Mucosa of gallbladder (tissue), 1 donor: ENCODE measurements at regions not wholly inside any gene's neighbourhood (a gene's known extent, or its start where the extent isn't known, plus 50 kb on each side); places are given as distances from the start of the nearest gene placed in this dataset.

Experiments
- DNase-seq: peaks from one replicate; pipeline ENCODE4 v3.0.0-alpha.2; 2020; ENCODE audit warnings: low spot score
- donor health status: DM: no; HTN: no; CAD: no.

DNA sequence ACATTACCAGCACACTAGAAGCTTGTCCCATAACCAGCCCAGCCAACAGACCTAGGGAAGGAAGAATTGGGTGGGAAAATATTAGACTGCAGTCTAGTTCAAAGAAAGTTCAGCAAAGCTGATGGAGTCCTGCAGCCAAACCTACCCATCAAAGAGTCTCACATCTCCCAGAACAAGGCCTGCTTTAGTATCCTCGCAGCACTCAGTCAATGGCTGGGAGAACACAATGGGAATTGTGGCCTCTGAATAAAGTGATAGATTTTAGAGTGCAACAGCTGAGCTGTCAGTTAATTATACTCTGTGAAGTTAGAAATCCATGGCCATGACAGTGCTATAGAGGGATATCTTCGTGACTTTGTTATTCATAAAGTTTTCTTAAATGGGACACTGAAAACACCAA, 207.2 kb upstream of the NAALADL2 start:
- DNase-seq = no peak

DNA sequence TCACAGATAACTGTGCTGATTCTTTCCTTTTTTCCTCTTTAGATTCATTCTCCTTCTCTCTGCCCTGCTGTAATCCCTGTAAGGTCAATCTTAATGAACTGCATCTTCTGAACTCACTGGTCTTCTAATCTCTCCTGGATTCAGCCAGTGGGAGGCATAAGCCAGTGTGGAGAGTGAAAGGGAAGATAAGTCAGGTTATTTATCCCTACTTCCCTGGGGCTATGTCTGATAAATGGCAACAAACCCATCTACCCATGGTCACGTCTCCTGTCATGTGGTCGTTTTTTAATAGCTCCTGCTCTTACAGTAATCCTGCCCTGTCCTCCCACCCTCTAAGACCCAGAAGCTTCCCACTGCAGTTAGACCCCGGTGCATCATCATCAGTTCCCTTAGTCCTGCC, 199.6 kb upstream of the NAALADL2 start:
- no peak for DNase-seq

DNA sequence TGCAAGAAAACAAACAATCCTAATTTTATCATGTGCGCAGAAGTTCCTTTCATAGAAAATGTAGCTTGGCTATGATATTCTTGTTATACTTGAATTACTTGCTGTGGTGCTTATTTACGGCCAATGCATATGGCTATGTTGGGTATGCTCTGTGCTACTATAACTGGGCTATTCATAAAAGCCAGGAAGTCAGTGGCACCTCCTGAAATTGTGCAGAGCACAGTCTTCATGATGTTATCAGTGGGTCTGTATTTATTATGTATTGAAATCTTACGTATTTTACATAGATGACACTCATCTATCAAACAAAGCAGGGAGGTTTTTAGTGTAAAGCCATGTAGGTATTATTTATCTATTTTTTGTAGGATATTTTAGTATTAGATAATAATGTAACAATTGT, 196.5 kb upstream of the NAALADL2 start:
- no peak for DNase-seq

DNA sequence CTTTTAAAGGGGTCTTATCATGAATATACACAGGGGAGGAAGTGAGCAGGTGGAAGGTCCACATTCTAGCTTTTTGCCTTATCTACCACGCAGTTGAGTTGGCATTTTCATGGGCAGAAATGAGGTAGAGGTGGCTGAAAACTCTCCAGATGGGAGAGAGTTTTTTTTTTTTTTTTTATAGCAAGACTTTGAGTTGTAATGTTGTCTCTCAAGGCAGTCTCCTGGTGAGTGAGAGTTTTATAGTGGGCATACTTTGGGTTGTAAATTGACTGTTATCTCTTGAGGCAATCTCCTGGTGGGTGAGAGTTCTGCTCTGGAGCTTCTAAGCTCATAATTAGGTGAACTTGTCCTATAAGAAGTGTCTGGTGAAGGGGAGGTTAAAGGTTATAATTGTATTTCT, 191.7 kb upstream of the NAALADL2 start:
- DNase-seq = no peak

DNA sequence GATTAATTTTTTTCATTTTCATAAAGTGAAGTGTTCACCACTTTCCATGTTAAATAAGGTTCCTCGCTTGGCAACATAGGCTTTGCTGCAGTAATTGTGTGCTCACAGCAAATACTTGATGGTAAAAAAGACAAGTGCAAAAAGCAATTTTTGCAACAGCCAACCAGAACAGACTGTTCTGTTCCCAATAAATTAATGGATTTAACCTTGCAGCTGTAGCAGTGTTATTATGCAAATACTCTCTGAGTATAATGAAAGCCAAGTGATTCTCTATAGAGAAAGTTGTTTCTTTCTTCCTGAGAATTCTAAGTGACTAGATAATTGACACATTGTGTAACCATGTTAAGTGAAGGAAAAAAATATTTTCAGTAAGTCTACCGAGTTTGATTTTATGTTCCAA, 183.7 kb upstream of the NAALADL2 start:
- DNase-seq = no peak

DNA sequence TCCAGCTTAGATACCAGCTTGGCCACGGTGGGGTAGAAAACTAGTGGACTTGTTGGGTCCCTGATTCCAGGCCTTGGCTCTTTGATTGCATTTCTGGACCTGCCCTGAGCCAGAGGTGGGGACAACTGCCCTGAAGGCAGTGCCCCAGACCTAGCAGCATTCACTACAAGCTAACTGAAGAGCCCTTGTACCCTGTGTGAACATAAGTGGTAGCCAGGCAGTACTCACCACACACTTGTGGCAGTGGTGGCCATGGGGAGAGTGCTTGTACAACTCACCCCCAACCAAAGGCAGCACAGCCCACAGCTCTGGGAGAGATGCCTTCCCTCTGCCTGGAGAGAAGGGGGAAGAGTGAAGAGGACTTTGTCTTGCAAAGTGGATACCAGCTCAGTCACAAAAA, 177.3 kb upstream of the NAALADL2 start:
- no peak for DNase-seq

DNA sequence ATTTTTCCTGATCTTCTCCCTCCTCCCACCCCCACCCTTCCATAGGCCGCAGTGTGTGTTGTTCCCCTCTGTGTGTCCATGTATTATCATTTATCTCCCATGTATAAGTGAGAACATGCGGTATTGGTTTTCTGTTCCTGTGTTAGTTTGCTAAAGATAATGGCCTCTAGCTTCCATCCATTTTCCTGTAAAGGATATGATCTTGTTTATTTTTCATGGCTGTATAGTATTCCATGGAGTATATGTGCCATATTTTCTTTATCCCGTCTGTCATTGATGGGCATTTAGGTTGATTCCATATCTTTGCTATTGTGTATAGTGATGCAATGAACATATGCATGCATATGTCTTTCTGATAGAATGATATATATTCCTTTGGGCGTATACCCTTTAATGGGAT, 173.3 kb upstream of the NAALADL2 start:
- DNase-seq = no peak

DNA sequence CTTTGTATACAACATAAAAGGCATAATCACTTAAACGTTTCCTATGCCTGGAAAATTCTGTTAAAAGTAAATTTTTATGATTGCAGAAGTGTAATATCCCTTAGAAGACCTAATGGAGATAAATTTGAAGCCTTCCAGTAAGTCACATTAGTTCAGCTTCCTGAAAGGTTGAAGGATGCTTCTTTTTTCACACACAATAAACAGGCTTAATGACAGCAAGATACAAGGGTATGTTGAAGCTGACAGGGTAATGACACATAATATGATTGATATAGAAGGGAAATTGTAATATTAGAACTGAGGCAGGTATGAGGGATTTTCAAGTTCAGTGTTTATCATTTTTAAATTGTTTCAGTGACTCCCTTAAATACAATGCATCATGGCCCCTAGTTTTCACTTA, 161.8 kb upstream of the NAALADL2 start:
- DNase-seq = no peak

DNA sequence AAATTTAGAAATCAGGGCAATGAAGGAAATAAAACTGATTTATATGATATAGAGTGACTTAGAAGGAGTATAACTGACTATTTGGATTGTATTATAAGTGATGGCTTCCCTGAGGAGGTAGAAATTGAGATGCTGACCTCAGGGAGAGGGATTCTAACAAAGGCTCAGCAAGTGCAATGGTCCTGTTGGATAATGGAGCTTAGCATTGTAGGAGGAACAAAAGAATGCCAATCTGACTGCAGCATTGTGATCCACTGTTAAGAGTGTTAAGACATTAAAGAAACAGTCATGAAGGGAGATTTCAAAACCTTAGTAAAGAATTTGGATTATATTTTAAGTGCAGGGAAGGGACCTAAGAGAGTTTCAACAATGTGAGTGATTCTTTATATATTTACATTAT, 158.4 kb upstream of the NAALADL2 start:
- no peak for DNase-seq

DNA sequence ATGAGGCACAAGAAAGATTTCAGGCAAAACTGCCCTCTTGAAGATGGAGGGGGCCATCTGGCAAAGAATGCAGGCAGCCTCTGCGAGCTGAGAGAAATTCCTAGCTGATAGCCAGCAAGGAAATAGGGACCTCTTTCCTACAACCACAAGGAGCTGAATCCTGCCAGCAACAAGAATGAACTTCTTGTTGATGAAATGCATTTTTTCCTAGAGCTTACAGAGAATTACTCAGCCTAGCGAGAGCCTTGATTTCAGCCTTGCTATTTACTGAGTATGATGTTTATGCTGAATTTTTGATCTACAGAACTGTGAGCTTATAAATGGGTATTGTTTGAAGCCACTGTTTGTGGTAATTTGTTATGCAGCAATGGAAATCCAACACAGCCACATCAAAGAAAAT, 148.5 kb upstream of the NAALADL2 start:
- DNase-seq = no peak

DNA sequence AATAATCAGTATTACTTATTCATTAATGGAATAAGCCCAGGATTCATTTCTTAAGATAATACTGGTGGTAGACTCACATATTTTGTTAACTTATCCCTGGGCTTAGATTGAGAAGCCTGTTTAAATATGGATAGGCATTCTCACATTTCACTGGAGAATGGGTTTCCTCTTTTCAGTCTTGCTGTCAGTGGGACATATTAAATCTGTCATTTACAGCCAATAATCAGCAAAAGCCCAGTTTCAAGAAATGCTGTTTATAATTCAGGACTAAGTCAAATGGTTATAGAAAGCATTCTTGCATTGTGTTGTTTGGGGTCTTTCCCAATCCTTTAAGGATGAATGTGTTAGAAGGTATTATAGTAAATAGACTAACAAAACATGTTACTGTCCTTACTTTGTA, 143.7 kb upstream of the NAALADL2 start:
- DNase-seq = no peak

DNA sequence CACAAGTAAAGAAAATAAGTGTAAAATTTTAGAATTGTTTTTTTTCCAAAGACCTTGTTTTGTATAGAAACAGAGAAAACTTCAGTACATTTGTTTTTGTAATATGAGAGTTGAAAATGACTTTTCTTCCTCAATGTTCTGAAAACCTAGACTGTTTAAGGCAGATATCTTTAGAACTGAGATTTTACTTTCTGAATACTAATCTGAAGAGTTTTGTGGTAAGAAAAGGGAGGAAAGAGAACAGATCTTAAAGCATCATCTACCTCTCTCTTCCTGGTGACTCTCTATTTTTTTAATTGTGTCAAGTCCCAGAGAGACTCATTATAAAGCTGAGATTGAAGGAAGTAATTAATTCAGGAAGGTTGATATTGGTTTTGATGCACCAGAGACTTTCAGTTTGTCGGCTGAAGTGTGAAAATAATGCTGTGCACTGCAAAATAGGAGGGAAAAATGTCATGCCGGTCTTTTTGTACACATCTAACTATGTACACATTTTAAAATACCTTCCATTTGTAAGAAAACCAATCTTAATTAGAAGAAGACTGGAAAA, 142.1 kb upstream of the NAALADL2 start:
- no peak for DNase-seq

DNA sequence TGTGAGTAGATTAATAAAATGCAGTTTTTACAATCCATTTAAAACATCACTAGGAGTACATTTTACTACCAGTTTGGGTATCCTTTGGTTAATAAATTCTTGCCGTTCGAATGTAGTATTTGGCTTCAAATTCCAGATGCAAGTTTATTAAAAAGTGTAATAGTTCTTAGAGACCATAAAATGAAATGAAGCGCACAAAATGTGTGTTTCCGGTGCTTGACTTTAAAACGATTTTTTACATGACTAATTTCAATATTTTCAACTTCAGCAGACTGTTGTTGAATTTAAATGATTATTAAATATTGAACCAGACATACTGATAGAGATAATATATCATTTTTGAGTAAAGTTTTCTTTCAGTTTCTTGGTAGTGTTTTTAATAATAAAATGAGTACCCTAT, 138.4 kb upstream of the NAALADL2 start:
- DNase-seq = no peak

DNA sequence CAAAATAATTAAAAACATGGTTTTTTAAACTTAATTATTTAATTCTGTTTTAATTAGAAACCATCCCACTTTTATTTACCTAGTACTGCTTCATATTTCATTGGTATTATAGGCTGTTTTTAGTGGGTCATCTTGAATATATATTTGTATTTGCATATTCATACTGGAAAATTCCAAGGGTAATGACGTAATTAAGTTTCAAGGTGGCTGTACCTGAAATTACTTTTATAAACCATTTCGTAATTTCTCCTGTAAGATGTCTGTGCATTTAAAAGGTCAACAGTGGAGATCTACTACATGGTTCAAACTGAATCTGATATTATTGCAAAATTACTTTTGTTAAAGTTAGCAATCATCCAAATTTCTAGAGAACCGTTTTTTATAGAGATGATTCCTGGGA, 133.8 kb upstream of the NAALADL2 start:
- no peak for DNase-seq

DNA sequence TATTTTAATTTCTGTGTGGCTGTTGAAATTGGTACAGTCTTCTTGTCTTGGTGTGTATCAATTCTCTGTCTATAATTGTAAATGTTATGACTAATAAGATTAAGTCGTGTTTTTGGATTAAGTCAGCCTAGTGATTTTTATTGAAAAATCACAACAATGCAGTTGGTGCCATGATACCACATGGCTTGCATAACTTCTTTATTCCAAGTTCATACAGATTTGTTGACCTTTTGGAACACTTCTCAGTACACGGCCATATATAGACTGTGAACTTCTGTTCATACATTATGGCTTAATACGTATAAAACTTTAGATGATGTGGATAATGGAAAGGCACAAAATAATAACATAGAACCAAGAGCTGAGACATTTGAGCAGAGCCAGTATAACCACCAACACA, 121.2 kb upstream of the NAALADL2 start:
- no peak for DNase-seq

DNA sequence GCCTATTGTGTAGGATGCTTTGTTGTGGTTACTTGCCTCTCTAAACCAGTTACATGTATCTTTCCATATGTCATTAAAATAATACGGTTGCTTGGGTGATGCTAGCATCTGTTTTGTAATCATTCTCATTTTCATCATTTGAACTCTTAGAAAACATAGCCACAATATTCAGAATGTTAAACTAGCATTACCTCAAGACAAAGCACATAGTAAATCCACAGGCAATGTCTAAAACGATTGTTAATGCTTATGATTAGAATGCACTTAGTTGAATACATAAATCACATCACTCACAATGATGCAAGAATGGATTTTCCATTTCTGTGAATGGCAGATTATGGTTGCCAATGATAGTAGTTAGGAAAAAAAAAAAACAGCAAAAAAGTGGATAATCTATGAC, 110.0 kb upstream of the NAALADL2 start:
- no peak for DNase-seq

DNA sequence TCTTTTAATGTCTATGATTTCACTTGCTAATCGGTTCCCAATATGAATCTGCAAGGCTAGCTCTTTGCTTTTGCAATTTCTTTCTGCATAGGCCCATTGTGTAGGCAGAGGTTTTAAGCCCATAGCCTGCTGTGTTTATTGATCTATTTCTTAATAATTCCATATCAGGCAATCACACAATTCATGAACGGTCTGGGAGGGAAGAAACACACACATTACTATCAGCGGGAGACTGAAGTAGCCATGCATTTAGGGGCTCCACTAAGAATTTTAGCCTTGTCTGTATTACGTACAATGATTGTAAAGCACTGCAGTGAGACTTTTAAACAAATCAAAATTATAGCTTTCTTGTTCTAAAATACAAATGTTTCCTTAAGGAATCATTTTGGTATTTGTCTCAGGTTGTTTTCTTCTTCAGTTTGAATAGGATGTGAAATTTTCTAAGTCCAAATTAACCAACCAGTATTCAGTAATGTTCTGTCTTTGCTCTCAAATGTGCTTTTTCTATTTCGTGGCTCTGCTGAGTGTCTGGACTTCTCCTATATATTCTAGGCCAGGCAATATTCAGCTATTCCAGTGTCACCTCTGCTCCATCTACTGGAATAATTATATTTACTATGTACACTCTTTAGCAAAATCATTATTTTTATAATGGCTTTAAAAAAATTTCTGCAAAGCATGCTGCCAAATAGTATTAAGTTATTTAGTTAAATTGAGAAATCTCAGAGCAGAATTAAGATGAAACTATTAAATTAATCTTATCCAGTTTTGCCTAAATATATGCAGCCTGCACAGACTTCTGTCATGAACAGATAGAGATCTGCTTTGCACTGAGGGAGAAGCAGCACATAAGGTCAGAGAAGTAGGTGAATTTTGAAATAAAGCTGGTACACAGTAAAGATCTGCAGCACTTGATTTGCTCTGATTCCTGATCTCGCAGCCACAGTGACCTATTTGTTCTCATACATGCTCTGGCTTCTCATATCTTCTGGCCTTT, 103.0 kb upstream of the NAALADL2 start:
- DNase-seq = no peak

DNA sequence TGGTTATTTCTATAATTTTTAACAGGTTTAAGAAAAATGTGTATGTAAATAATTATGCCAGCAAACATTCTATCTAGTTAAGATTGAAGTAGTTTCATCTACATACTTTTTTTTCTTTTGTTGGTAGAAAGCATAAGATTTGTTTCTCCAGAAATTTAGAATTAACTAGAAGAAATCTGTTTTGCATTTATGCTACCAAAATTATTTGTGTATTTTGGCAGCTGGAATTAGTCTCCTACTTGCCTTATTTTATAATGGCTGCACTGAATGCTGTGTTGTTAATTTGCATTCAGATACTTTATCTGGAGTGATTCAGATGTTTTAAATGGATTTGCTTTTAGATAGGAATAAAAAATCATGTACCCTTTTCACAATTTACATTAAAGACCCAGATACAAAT, 100.2 kb upstream of the NAALADL2 start:
- DNase-seq = no peak

DNA sequence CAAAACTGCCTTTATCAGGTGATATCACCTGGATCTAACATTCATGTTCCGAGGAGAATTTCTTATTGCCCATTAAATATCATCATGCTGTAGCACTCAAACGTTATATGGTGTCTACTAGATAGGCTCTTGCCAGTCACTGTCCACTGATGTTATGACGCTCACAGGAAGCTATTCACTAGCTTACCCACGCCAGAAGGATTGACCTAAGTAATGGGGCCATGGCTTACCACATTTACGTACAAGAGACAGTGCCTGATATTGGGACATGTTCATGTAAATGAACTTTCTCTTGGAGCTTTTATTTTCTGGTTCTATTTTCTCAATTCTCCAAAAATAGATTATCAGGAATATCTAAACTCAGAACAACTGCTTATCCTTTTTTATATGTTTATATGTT, 91.7 kb upstream of the NAALADL2 start:
- DNase-seq = no peak

DNA sequence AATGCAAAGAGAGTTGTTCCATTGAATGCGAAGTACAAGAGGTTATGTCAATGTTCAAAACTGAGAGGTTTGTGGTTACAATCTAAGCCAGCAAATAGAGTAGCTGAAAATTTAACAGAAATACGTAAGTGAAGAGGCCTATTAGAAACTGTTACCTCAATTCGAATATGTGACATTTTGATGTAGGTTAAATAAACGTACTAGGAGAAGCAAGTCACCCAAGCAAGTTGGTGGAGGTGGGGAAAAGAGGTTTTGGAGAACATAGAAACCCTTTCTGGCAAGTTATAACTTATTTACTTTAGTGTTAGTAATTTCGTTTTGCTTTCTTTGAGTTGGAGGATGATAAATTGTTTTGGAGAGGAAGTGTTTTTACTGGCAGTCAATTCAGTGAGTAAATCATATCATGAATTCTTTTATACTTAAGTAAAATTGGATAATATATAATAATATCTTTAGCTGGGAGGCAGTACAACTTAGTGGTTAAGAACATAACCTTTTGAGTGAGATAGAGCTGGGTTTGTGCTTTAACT, 91.2 kb upstream of the NAALADL2 start:
- DNase-seq = no peak

DNA sequence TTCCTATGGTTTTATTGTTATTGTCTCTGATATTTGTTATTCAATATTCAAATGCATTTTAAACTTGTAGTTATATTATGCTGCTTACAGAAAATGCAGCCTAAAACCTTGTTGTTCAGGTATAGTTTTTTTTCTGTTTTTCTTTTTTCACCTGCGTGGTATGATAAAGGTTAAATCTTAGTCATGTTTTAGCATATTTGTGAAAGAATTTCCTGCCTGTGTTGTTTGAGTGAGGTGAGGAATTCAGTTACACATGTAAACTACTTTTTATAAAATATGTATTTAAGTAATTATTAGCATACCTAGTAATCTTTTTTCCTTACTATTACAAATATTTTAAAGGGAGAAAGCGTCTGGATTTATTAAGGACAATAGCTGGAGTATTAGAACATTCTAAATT, 90.0 kb upstream of the NAALADL2 start:
- DNase-seq = no peak

DNA sequence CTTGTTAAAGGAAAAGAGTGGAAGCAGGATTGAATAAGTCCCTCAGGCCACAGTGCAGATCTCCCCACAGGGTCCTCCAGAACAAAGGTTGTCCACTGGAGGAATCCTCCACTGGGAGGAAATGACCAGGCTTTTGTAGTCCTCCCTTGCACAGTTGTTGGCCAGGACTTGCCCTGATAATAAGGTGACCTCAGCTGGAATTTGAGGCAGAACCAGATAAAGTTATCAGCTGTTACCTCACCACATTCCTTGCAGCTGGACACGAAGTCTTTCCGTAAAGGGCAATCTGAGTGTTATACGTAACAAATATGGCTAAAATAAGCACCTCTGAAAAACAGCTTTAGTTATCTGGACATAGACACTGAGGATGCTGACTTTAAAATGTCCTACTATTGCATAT, 83.5 kb upstream of the NAALADL2 start:
- DNase-seq = no peak

DNA sequence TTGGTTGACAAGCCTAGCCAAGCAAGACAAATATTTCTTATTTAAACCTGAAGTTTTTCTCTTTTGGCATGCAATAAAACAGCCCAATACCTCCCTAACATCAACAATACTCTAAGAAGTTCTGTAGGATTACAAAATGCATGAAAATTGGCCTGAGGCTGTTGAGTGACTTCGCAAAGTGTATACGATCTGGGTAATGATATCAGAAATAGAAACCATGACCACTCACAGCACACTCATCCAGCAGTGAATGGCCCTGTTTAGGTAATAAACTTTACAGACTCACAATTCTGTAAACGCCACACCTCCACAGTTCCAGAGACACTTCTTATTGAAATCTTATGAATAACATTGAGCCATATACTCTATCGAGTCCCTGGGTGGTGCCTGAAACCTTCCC, 83.0 kb upstream of the NAALADL2 start:
- DNase-seq = no peak
